ENCODE measurements at regions not wholly inside any gene's neighbourhood (a gene's known extent, or its start where the extent isn't known, plus 50 kb on each side); places are given as distances from the start of the nearest gene placed in this dataset.

GRCh38 chr11:19391026-19391425 lies 150.3 kb upstream of the E2F8 start:
- DNase-seq (ENCODE audit: low read depth, low spot score) = no peak
- TF ChIP-seq POLR2AphosphoS5 (IDR thresholded peaks at IDR 0.05; ENCODE audit: borderline replicate concordance, low read depth, low read length) (no peak), EZH2 (IDR thresholded peaks at IDR 0.05) (no peak), FOXP2 (optimal IDR thresholded peaks at IDR 0.05; ENCODE audit: control extremely low read depth, extremely low read length, insufficient read depth) (no peak)
- Histone ChIP-seq H3K9me3 (ENCODE audit: low read depth, low read length) (no peaks in the 10 kb centered on the region), H3K4me3 (no peak overlapping the region), H3K36me3 (ENCODE audit: insufficient read depth, low read length) (no peaks in the 10 kb centered on the region), H3K27ac (no peak overlapping the region), H3K9ac (ENCODE audit: insufficient read length) (no peak overlapping the region)

- TF ChIP-seq POLR2AphosphoS5 (IDR thresholded peaks at IDR 0.05; ENCODE audit: borderline replicate concordance, low read depth, low read length) (no peak), EZH2 (IDR thresholded peaks at IDR 0.05) (no peak), FOXP2 (optimal IDR thresholded peaks at IDR 0.05; ENCODE audit: control extremely low read depth, extremely low read length, insufficient read depth) (no peak)
- no peak overlapping the region for H3K27ac ChIP-seq
- H3K9me3 ChIP-seq (ENCODE audit: low read depth, low read length) = no peaks in the 10 kb centered on the region
These were observed 149.1 kb upstream of the E2F8 start for GRCh38 chr11:19389787-19390303.

GRCh38 chr11:19382131-19382611 lies 141.4 kb upstream of the E2F8 start:
- H3K9me3 ChIP-seq (ENCODE audit: low read depth, low read length) = no peaks in the 10 kb centered on the region
- H3K27ac ChIP-seq = no peak overlapping the region
- no peak for DNase-seq (ENCODE audit: low read depth, low spot score)
- H3K36me3 ChIP-seq (ENCODE audit: insufficient read depth, low read length) = no peaks in the 10 kb centered on the region
- H3K9ac ChIP-seq (ENCODE audit: insufficient read length) = no peak overlapping the region
- TF ChIP-seq POLR2AphosphoS5 (IDR thresholded peaks at IDR 0.05; ENCODE audit: borderline replicate concordance, low read depth, low read length) = no peak
- no peak for TF ChIP-seq EZH2 (IDR thresholded peaks at IDR 0.05)
- no peak for TF ChIP-seq FOXP2 (optimal IDR thresholded peaks at IDR 0.05; ENCODE audit: control extremely low read depth, extremely low read length, insufficient read depth)
- H3K4me3 ChIP-seq = no peak overlapping the region

More at GRCh38 chr11:19389787-19390303, 149.1 kb upstream of the E2F8 start:
- Histone ChIP-seq H3K36me3 (ENCODE audit: insufficient read depth, low read length) (no peaks in the 10 kb centered on the region), H3K4me3 (no peak overlapping the region), H3K9ac (ENCODE audit: insufficient read length) (no peak overlapping the region)
- no peak for DNase-seq (ENCODE audit: low read depth, low spot score)

GRCh38 chr11:19380375-19380774 lies 139.6 kb upstream of the E2F8 start:
- no peak for DNase-seq (ENCODE audit: low read depth, low spot score)
- H3K27ac ChIP-seq = no peak overlapping the region
- no peak overlapping the region for H3K4me3 ChIP-seq
- H3K9ac ChIP-seq (ENCODE audit: insufficient read length) = no peak overlapping the region
- no peak for TF ChIP-seq FOXP2 (optimal IDR thresholded peaks at IDR 0.05; ENCODE audit: control extremely low read depth, extremely low read length, insufficient read depth)
- no peak for TF ChIP-seq POLR2AphosphoS5 (IDR thresholded peaks at IDR 0.05; ENCODE audit: borderline replicate concordance, low read depth, low read length)
- no peak for TF ChIP-seq EZH2 (IDR thresholded peaks at IDR 0.05)
- no peaks in the 10 kb centered on the region for H3K9me3 ChIP-seq (ENCODE audit: low read depth, low read length)
- no peaks in the 10 kb centered on the region for H3K36me3 ChIP-seq (ENCODE audit: insufficient read depth, low read length)

GRCh38 chr11:19379465-19379864 lies 138.7 kb upstream of the E2F8 start:
- TF ChIP-seq FOXP2 (optimal IDR thresholded peaks at IDR 0.05; ENCODE audit: control extremely low read depth, extremely low read length, insufficient read depth) = no peak
- TF ChIP-seq POLR2AphosphoS5 (IDR thresholded peaks at IDR 0.05; ENCODE audit: borderline replicate concordance, low read depth, low read length) = no peak
- no peak for TF ChIP-seq EZH2 (IDR thresholded peaks at IDR 0.05)
- no peak for DNase-seq (ENCODE audit: low read depth, low spot score)
- no peak overlapping the region for H3K4me3 ChIP-seq
- H3K27ac ChIP-seq = no peak overlapping the region
- H3K36me3 ChIP-seq (ENCODE audit: insufficient read depth, low read length) = no peaks in the 10 kb centered on the region
- H3K9ac ChIP-seq (ENCODE audit: insufficient read length) = no peak overlapping the region
- no peaks in the 10 kb centered on the region for H3K9me3 ChIP-seq (ENCODE audit: low read depth, low read length)

GRCh38 chr11:19378814-19379213 lies 138.1 kb upstream of the E2F8 start:
- H3K36me3 ChIP-seq (ENCODE audit: insufficient read depth, low read length) = no peaks in the 10 kb centered on the region
- no peaks in the 10 kb centered on the region for H3K9me3 ChIP-seq (ENCODE audit: low read depth, low read length)
- H3K9ac ChIP-seq (ENCODE audit: insufficient read length) = no peak overlapping the region

GRCh38 chr11:19377881-19378280 lies 137.1 kb upstream of the E2F8 start:
- no peak for DNase-seq (ENCODE audit: low read depth, low spot score)
- H3K9ac ChIP-seq (ENCODE audit: insufficient read length) = no peak overlapping the region
- TF ChIP-seq POLR2AphosphoS5 (IDR thresholded peaks at IDR 0.05; ENCODE audit: borderline replicate concordance, low read depth, low read length) (no peak), FOXP2 (optimal IDR thresholded peaks at IDR 0.05; ENCODE audit: control extremely low read depth, extremely low read length, insufficient read depth) (no peak), EZH2 (IDR thresholded peaks at IDR 0.05) (no peak)

More at GRCh38 chr11:19378814-19379213, 138.1 kb upstream of the E2F8 start:
- no peak for DNase-seq (ENCODE audit: low read depth, low spot score)
- no peak for TF ChIP-seq EZH2 (IDR thresholded peaks at IDR 0.05)
- no peak for TF ChIP-seq POLR2AphosphoS5 (IDR thresholded peaks at IDR 0.05; ENCODE audit: borderline replicate concordance, low read depth, low read length)
- no peak for TF ChIP-seq FOXP2 (optimal IDR thresholded peaks at IDR 0.05; ENCODE audit: control extremely low read depth, extremely low read length, insufficient read depth)
- H3K4me3 ChIP-seq = no peak overlapping the region
- no peak overlapping the region for H3K27ac ChIP-seq

GRCh38 chr11:19375440-19375839 lies 134.7 kb upstream of the E2F8 start:
- TF ChIP-seq EZH2 (IDR thresholded peaks at IDR 0.05) (no peak), POLR2AphosphoS5 (IDR thresholded peaks at IDR 0.05; ENCODE audit: borderline replicate concordance, low read depth, low read length) (no peak), FOXP2 (optimal IDR thresholded peaks at IDR 0.05; ENCODE audit: control extremely low read depth, extremely low read length, insufficient read depth) (no peak)
- H3K27ac ChIP-seq = no peak overlapping the region

More at GRCh38 chr11:19377881-19378280, 137.1 kb upstream of the E2F8 start:
- Histone ChIP-seq H3K36me3 (ENCODE audit: insufficient read depth, low read length) (no peaks in the 10 kb centered on the region), H3K27ac (no peak overlapping the region), H3K9me3 (ENCODE audit: low read depth, low read length) (no peaks in the 10 kb centered on the region), H3K4me3 (no peak overlapping the region)

GRCh38 chr11:19374151-19374569 lies 133.4 kb upstream of the E2F8 start:
- H3K9ac ChIP-seq (ENCODE audit: insufficient read length) = no peak overlapping the region
- no peak overlapping the region for H3K4me3 ChIP-seq
- H3K36me3 ChIP-seq (ENCODE audit: insufficient read depth, low read length) = no peaks in the 10 kb centered on the region
- no peak for DNase-seq (ENCODE audit: low read depth, low spot score)
- H3K27ac ChIP-seq = no peak overlapping the region
- no peaks in the 10 kb centered on the region for H3K9me3 ChIP-seq (ENCODE audit: low read depth, low read length)
- no peak for TF ChIP-seq FOXP2 (optimal IDR thresholded peaks at IDR 0.05; ENCODE audit: control extremely low read depth, extremely low read length, insufficient read depth)
- TF ChIP-seq EZH2 (IDR thresholded peaks at IDR 0.05) = no peak
- TF ChIP-seq POLR2AphosphoS5 (IDR thresholded peaks at IDR 0.05; ENCODE audit: borderline replicate concordance, low read depth, low read length) = no peak

More at GRCh38 chr11:19375440-19375839, 134.7 kb upstream of the E2F8 start:
- DNase-seq (ENCODE audit: low read depth, low spot score) = no peak
- Histone ChIP-seq H3K36me3 (ENCODE audit: insufficient read depth, low read length) (no peaks in the 10 kb centered on the region), H3K4me3 (no peak overlapping the region), H3K9ac (ENCODE audit: insufficient read length) (no peak overlapping the region), H3K9me3 (ENCODE audit: low read depth, low read length) (no peaks in the 10 kb centered on the region)
